ENCODE measurements at regions not wholly inside any gene's neighbourhood (a gene's known extent, or its start where the extent isn't known, plus 50 kb on each side); places are given as distances from the start of the nearest gene placed in this dataset.
"Not testable (repeated sequence)": the region's sequence is repeated elsewhere in the genome, so short reads cannot be mapped to it uniquely, and the experiment has no call there.

- DNase-seq (ENCODE audit: low read depth): no peak
Measured at GRCh38 chr5:21603796-21604195, 1249.3 kb downstream of the CDH12 start.

DNA sequence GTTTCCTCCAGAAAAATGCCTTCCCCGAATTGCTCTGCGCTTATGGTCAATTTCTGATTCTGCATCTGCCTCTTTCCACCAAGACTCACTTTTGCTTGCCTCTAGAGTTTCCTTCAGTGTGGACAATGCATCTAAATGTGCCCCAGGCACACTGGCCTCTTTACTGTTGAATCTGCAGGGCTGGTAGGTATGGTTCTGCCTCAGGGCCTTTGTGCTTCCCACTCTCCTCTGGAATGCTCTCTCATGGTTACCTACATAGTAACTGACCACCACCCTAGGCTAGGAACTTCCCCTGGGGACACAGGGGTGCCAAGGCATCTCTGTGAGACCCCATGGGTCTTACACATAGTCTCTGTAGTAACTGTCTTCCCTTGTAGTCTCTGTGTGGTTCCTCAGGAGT is 1258.6 kb downstream of the CDH12 start:
- DNase-seq (ENCODE audit: low read depth): no peak

GRCh38 chr5:21593261-21593660 is 1259.9 kb downstream of the CDH12 start:
- no peak for DNase-seq (ENCODE audit: low read depth)

DNA sequence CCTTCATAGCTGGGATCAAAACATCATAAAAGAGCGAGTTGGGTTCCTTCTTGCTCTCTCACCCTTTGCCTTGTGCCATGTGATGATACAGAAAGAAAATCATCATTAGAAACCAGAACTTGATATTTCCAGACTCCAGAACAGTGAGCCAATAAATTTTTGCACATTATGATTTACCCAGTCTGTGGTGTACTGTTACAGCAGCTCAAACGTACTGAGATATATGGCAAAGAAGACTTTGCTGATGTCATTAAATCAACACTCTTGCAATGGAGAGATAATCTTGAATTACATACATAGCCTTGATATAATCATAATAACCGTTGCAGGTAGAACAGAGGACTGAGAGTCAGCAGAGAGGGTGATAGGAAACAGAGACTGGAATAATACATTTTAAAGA is 1271.6 kb downstream of the CDH12 start:
- DNase-seq (ENCODE audit: low read depth): peak; percentile 19

DNA sequence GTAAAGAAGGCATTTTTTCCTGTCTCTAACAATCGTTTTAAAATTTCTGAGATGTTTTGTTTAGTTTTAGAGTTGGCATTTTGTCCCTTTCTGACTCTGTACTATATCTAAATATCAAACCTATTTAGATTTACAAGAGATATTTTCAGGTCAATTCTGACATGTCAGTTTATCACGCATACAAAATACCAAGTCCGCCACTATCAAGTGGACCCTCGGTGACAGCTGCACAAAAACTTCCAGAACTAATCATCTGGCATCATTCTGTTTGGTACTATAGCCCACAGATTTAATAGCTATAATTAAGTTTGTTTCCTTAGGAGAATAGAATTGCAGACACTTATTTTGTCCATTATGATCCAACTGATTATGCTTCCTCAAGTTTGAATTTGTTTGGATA is 1278.2 kb downstream of the CDH12 start:
- no peak for DNase-seq (ENCODE audit: low read depth)

- DNase-seq (ENCODE audit: low read depth): no peak
Measured at GRCh38 chr5:21574438-21574837, 1278.7 kb downstream of the CDH12 start.

DNA sequence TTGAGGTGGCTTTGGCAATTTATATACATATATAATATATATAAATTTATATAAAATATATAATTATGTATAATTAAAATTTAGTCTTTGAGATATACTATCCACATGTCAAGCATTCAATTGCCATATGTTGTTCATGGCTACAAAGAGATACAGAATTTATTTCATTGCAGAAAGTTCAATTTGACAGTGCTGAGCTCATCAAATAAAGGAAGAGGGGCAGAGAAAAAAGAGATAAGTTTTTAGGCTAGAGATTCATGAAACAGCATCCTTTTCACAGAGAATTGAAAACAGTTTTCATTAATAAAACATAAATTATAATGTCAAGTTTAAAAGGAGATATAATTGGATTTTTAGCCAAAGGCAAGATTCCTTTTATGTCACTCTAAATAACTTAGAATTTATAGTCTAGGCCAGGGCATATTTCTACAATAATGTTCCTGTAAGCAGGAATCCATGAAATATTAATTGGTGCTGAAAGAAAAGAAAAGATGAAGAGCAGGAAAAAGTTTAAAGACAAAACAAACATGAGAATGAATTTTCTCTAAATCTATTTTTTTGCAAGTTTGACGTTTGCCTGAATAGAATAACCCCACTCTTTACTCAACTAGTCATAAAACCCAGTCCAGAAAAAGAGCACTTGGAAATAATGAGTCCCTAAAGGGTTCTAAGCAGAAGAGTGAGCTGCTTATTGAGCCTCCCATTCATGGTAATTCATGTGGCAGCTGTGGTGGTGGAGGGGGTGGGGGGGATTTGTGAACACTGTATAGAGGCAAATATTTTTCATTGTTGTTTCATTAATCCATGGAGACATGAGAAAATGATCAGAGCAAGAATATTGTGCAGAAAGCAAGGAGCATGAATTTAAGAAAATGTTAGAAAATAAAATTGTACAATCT is 1279.5 kb downstream of the CDH12 start:
- no peak for DNase-seq (ENCODE audit: low read depth)

DNA sequence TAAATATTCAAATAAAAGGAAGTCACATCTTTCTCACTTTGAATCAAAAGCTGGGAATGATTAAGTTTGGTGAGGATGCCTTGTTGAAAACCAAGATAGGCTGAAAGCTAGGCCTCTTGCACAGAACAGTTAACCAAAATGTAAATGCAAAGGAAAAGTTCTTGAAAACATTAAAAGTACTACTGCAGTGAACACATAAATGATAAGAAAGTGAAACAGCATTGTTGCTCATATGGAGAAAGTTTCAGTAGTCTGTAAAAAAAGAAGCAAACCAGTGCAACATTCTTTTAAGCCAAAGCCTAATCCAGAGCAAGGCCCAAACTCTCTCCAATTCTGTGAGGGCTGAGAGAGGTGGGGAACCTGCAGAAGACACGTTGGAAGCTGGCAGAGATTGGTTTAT is 1281.9 kb downstream of the CDH12 start:
- not testable (repeated sequence) for DNase-seq (ENCODE audit: low read depth)

GRCh38 chr5:21559109-21559508 is 1294.0 kb downstream of the CDH12 start:
- DNase-seq (ENCODE audit: low read depth): peak; percentile 10

- not testable (repeated sequence) for DNase-seq (ENCODE audit: low read depth)
Measured at GRCh38 chr5:21552263-21552662, 1300.9 kb downstream of the CDH12 start.

DNA sequence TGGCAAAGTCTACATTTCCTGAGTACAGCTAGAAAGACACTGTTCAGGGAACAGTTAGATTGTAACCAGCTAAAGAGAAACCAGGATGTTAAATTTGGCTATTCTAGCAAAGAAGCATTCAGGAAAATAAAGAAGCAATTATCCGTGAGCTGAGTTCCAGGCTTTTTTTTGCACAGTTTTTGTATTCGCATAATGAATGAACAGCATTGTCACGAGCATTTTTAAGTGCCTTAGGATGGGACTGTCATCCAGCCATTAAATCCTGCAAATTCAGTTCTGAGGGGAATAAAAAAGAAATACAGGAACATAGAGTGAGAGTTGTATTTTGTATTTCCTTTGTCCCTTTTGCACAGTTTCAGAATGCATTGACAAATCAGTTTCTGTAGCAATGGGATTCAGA is 1302.2 kb downstream of the CDH12 start:
- DNase-seq (ENCODE audit: low read depth): not testable (repeated sequence)

DNA sequence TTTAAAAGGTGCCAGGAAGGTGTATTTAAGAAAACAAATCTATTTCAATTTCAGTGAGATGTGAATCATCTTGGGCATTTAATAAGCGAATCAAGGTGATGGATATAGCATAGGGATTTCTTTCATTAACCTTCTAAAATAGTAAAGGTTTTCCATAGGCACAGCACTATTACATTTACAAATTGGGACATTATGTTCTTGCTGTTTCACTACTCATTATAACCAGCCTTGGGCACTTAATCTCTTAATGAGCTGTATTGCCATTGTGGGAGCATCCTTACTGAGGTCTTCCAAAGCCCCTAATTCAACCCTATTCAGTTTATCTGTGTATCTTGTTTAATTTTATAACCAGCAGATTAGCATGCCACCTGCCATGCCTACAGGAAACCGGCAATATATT is 1305.5 kb downstream of the CDH12 start:
- not testable (repeated sequence) for DNase-seq (ENCODE audit: low read depth)

DNA sequence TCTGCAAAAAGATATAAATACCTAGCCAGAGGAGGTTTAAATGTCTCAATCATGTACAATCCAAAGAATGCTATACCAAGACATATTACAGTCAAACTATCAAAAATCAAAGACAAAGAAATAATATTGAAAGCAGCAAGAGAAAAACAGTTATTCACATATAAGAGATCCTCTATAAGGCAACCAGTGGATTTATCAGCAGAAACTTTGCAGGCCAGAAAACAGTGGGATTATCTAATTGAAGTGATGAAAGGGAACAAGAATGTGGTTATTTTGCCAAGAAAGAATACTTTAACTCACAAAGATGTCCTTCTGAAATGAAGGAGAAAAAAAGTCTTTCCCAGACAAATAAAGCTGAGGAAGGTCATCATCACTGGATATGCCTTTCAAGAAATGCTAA is 1318.0 kb downstream of the CDH12 start:
- DNase-seq (ENCODE audit: low read depth): peak; percentile 71

DNA sequence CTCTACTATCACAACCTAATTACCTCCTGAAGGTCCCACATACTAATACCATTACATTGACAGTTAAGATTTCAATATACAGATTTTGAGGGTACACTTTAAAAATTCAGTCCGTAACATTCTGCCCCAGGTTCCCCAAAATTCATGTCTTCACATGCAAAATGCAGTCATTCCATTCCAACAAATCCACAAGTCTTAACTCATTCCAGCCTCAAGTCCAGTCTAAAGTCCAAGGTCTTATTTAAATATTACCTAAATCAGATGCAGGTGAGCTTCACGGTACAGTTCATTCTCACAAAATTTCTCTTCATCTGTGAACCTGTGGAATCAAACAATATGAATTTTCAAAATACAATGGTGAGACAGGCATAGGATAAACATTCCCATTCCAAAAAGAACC is 1332.0 kb downstream of the CDH12 start:
- not testable (repeated sequence) for DNase-seq (ENCODE audit: low read depth)

GRCh38 chr5:21496926-21497325 is 1356.2 kb downstream of the CDH12 start:
- not testable (repeated sequence) for DNase-seq (ENCODE audit: low read depth)

GRCh38 chr5:21496056-21496455 is 1357.1 kb downstream of the CDH12 start:
- not testable (repeated sequence) for DNase-seq (ENCODE audit: low read depth)

DNA sequence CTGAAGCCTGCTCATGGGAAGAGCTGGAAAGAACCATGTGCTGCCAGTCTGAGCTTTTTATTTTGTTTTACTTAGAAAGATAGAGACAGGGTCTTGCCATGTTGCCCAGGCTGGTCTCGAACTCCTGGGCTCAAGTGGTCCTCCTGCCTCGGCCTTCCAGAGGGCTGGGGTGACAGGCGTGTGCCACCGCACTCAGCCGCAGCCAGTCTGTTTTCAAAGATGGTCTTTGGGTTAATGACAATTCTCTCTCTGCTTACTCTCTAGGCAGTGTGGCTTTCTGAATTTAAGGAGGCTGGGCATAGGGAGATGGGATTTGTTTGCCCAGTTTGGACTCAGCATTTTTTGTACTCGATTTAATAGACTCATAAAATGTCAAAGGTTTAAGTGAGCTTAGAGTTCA is 1357.9 kb downstream of the CDH12 start:
- DNase-seq (ENCODE audit: low read depth): not testable (repeated sequence)

GRCh38 chr5:21494033-21494432 is 1359.1 kb downstream of the CDH12 start:
- DNase-seq (ENCODE audit: low read depth): not testable (repeated sequence)

- not testable (repeated sequence) for DNase-seq (ENCODE audit: low read depth)
Measured at GRCh38 chr5:21491182-21491581, 1362.0 kb downstream of the CDH12 start.

DNA sequence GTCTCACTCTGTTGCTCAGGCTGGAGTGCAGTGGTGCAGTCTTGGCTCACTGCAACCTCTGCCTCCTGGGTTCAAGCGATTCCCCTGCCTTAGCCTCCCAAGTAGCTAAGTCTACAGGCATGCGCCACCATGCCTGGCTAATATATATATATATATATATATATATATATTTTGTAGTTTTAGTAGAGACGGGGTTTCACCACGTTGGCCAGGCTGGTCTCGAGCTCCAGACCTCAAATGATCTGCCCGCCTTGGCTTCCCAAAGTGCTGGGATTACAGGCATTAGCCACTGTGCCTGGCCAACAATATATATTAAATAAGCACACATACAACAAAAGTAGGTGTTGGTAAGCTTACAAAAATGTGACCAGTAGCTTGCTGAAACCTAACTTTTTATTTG is 1364.3 kb downstream of the CDH12 start:
- DNase-seq (ENCODE audit: low read depth): not testable (repeated sequence)

DNA sequence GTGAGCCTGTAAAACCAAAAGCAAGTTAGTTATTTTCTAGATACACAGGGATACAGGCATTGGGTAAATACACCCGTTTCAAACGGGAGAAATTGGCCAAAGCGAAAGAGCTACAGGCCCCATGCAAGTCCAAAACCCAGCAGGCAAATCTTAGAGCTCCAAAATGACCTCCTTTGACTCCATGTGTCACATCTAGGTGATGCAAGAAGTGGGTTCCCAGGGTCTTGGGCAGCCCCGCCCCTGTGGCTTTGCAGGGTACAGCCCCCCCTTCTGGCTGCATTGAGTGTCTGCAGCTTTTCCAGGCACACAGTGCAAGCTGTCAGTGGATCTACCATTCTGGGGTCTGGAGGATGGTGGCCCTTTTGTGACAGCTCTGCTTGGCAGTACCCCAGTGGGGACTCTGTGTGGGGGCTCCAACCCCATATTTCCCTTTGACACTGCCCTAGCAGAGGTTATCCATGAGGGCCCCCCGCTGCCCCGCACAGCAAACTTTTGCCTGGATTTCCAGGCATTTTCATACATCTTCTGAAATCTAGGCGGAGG is 1367.6 kb downstream of the CDH12 start:
- peak; percentile 12 for DNase-seq (ENCODE audit: low read depth)

- not testable (repeated sequence) for DNase-seq (ENCODE audit: low read depth)
Measured at GRCh38 chr5:21484498-21484889, 1368.7 kb downstream of the CDH12 start.

GRCh38 chr5:21483790-21484497 is 1369.2 kb downstream of the CDH12 start:
- DNase-seq (ENCODE audit: low read depth): peak; percentile 6

All from iris pigment epithelial cell (primary cell).